IMR-90 (cell line): ENCODE measurements at regions not wholly inside any gene's neighbourhood (a gene's known extent, or its start where the extent isn't known, plus 50 kb on each side); places are given as distances from the start of the nearest gene placed in this dataset.
A peak's percentile ranks its signal among the peaks of the same experiment; 100 is the strongest.

Experiments used
- ATAC-seq: fragments of 200-7000 bp; cut with Tn5 transposase; 2 replicates; pipeline ENCODE4 v1.9.1; 2020; ENCODE audit warnings: low read depth, mild to moderate bottlenecking, moderate library complexity
- BruUV-seq: library from RNA; stranded (reverse); fragments of 400-500 nt; replicated peaks from 2 replicates; lab custom pipeline; 2021; lab: Mats Ljungman, UMichigan
- CTCF ChIA-PET: fragments of 300-600 bp; formaldehyde crosslinking; extraction: SDS; loops from one replicate; lab custom pipeline; 2021; ENCODE audit warnings: antibody characterized with exemption; lab: Yijun Ruan, JAX
- POLR2A ChIA-PET: fragments of 300-600 bp; sonication (Branson Sonifier 250); formaldehyde crosslinking; loops from one replicate; lab custom pipeline; 2022; ENCODE audit warnings: antibody characterized with exemption; ENCODE audit not compliant: unreplicated experiment; lab: Charles Lee
- DNase-seq: peaks from one replicate; pipeline ENCODE4 v3.0.0; 2013
- H2AFZ ChIP-seq: replicated peaks from 2 replicates; pipeline ENCODE3; 2013; ENCODE audit warnings: low read length, mild to moderate bottlenecking; ENCODE audit not compliant: poor library complexity
- H2AK5ac ChIP-seq: 2 replicates; pipeline ENCODE4 v1.6.1; 2013; ENCODE audit warnings: low read depth, low read length, inconsistent platforms
- H2AK9ac ChIP-seq: replicated peaks from 2 replicates; pipeline ENCODE3; 2013; ENCODE audit warnings: mild to moderate bottlenecking, low read depth, low read length, moderate library complexity; ENCODE audit not compliant: poor library complexity
- H2BK120ac ChIP-seq: 2 replicates; pipeline ENCODE4 v1.6.1; 2013; ENCODE audit warnings: low read depth, low read length, inconsistent platforms
- H2BK15ac ChIP-seq: 3 replicates; pipeline ENCODE4 v1.6.1; 2013; ENCODE audit warnings: low read depth, low read length, inconsistent platforms
- H2BK20ac ChIP-seq: 2 replicates; pipeline ENCODE4 v1.6.1; 2013; ENCODE audit warnings: low read depth, mild to moderate bottlenecking, inconsistent platforms, low read length, moderate library complexity
- H2BK5ac ChIP-seq: 2 replicates; pipeline ENCODE4 v1.6.1; 2013; ENCODE audit warnings: mild to moderate bottlenecking, low read depth, low read length, inconsistent platforms; ENCODE audit not compliant: poor library complexity, severe bottlenecking
- H3K14ac ChIP-seq: replicated peaks from 2 replicates; pipeline ENCODE4 v1.6.1; 2013; ENCODE audit warnings: low read depth, low read length, inconsistent platforms
- H3K18ac ChIP-seq: 2 replicates; pipeline ENCODE4 v1.6.1; 2013; ENCODE audit warnings: low read depth, low read length, control low read depth
- H3K23ac ChIP-seq: 2 replicates; pipeline ENCODE4 v1.6.1; 2013; ENCODE audit warnings: low read depth, low read length, inconsistent platforms
- H3K27ac ChIP-seq: 2 replicates; pipeline ENCODE4 v1.5.1; 2013; ENCODE audit warnings: mild to moderate bottlenecking, control low read depth, low read length; ENCODE audit not compliant: insufficient read depth
- H3K27me3 ChIP-seq: 2 replicates; pipeline ENCODE4 v1.6.1; 2013; ENCODE audit warnings: low read length; ENCODE audit not compliant: control insufficient read depth, insufficient read depth
- H3K36me3 ChIP-seq: 2 replicates; pipeline ENCODE4 v1.6.1; 2013; ENCODE audit warnings: low read length, mixed read lengths; ENCODE audit not compliant: control insufficient read depth, insufficient read depth
- H3K4ac ChIP-seq: 2 replicates; pipeline ENCODE4 v1.6.1; 2013; ENCODE audit warnings: low read depth, low read length, inconsistent platforms
- H3K4me1 ChIP-seq: 2 replicates; pipeline ENCODE4 v1.6.1; 2013; ENCODE audit warnings: low read length, mixed read lengths; ENCODE audit not compliant: control insufficient read depth, insufficient read depth
- H3K4me2 ChIP-seq: 2 replicates; pipeline ENCODE4 v1.6.1; 2013; ENCODE audit warnings: low read depth, mild to moderate bottlenecking, control low read depth, low read length, moderate library complexity
- H3K4me3 ChIP-seq: 2 replicates; pipeline ENCODE4 v1.5.1; 2013; ENCODE audit warnings: low read depth, mild to moderate bottlenecking, control low read depth, low read length, moderate library complexity; ENCODE audit not compliant: insufficient read depth
- H3K56ac ChIP-seq: 2 replicates; pipeline ENCODE4 v1.6.1; 2013; ENCODE audit warnings: low read length, inconsistent platforms; ENCODE audit not compliant: insufficient read depth; ENCODE audit errors: extremely low read depth
- H3K79me1 ChIP-seq, 2 experiments: 2 replicates each; pipeline ENCODE4 v1.6.1; 2013; ENCODE audit warnings: low read length in 2 of 2, inconsistent platforms in 1 of 2, low read depth in 1 of 2
- H3K9ac ChIP-seq: 2 replicates; pipeline ENCODE4 v1.6.1; 2013; ENCODE audit warnings: low read depth, low read length, control low read depth
- H3K9me1 ChIP-seq: 2 replicates; pipeline ENCODE4 v1.6.1; 2013; ENCODE audit warnings: low read length, inconsistent platforms; ENCODE audit not compliant: insufficient read depth
- H3K9me3 ChIP-seq: 2 replicates; pipeline ENCODE4 v1.6.1; 2013; ENCODE audit warnings: low read length; ENCODE audit not compliant: control insufficient read depth, insufficient read depth
- H4K20me1 ChIP-seq: 2 replicates; pipeline ENCODE4 v1.6.1; 2013; ENCODE audit warnings: low read length, inconsistent platforms; ENCODE audit not compliant: insufficient read depth
- H4K5ac ChIP-seq: 2 replicates; pipeline ENCODE4 v1.6.1; 2013; ENCODE audit warnings: mild to moderate bottlenecking, low read depth, low read length, control low read depth
- H4K8ac ChIP-seq, 2 experiments: 2 replicates each; pipeline ENCODE4 v1.6.1; 2013; ENCODE audit warnings: low read depth in 2 of 2, low read length in 2 of 2, control low read depth in 1 of 2, inconsistent platforms in 1 of 2
- H4K91ac ChIP-seq: 2 replicates; pipeline ENCODE4 v1.6.1; 2013; ENCODE audit warnings: low read depth, low read length, inconsistent platforms; ENCODE audit not compliant: insufficient read depth
- CEBPB ChIP-seq: IDR thresholded peaks from 2 replicates; pipeline ENCODE4 v1.6.1; 2012; ENCODE audit warnings: low read depth, low read length, improper control_type of control experiment
- RAD21 ChIP-seq: IDR thresholded peaks from 2 replicates; pipeline ENCODE4 v1.6.1; 2012; ENCODE audit warnings: low read length, improper control_type of control experiment
- RCOR1 ChIP-seq: IDR thresholded peaks from 2 replicates; pipeline ENCODE4 v1.6.1; 2012; ENCODE audit warnings: mild to moderate bottlenecking, low read length, improper control_type of control experiment; ENCODE audit not compliant: insufficient replicate concordance
- WGBS, 2 experiments: methylation state at CpG; one replicate each; pipeline versions ENCODE4 v1.1.5 to v1.1.7; 2013; ENCODE audit warnings: missing lambda C conversion rate in 2 of 2; ENCODE audit not compliant: insufficient read length in 1 of 2; ENCODE audit errors: extremely low coverage in 2 of 2; 5-methylcytosine and 5-hydroxymethylcytosine counted together
- dilution Hi-C: fragments of 300-500 bp; cut with HindIII; formaldehyde crosslinking; loops from one replicate; pipeline ENCODE4 v1.14.3; 2018; ENCODE audit warnings: low sequenced_read_pairs; ENCODE audit not compliant: unreplicated experiment
- in situ Hi-C: fragments of 300-500 bp; cut with MboI; formaldehyde crosslinking; loops from 3 replicates; pipeline ENCODE4 v1.14.3; 2019; ENCODE audit warnings: low sequenced_read_pairs, inconsistent platforms, mixed read lengths
- intact Hi-C: fragments of 100-400 bp; cut with micrococcal nuclease; formaldehyde crosslinking; loops from 2 replicates; pipeline ENCODE4 v1.10.0; 2022
- TF ChIP-seq, protein P1 (sequence below): fragments of 150-350 bp; IDR thresholded peaks from 2 replicates; pipeline ENCODE4 v1.6.1; 2017; ENCODE audit warnings: mild to moderate bottlenecking, antibody characterized with exemption, low read length, low read depth

DNA sequence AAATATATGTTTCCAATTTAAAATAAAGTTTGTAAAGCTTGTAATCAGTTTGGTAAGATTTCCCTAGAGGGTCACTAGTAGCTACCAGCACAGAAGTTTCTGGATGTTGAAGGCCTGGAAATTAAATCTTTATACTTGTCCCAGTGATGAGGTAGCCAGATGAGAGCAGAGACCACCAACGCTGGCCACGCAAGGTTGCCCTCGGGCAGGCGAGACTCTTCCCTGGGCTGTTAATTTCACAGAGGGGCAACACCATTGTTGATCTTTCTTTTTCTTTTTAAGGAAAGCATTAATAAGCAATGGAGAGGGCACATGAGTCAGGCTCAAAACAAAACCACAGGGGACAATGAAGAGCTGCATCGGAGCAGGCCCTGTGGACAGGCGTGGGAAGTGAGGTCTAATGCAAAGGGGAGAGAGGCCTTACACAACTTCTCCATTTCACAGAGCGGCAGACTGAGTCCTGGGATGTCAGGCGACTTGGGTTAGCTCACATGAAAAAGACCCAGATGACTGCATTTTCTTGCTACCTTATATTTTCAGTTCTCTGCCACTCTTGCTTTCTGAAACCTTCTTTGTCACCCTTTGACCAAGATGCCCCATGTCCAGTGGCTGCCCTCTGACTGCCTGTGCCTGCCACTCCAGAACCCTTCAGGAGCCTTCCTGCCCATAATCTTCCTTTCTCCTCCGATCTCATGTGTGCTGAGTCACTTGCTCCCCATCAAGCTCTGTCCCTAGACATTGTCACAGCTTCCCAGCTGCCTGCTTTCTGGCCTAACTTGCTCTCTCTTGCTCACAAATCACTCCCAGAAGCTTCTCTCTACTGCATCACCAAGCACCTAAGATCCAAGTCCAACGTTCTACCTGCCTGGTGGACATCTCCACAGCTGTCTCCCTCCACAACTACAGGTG, 107.7 kb upstream of the CDYL start:
- WGBS, 2 experiments = 88% methylated on average over 3 of the region's 10 CpGs; no CpG with 5 or more reads in 1 of the 2 experiments
- in situ Hi-C loops = no loop called here
- peak; percentile 45; the same call in 1 of the 2 replicates for ATAC-seq

More for the DNA sequence above, 107.7 kb upstream of the CDYL start:
- H3K4me3 ChIP-seq = no peak overlapping the region
- no peaks in the 10 kb centered on the region for H4K20me1 ChIP-seq
- peak overlapping the region; percentile 22 for H3K14ac ChIP-seq
- peak overlapping the region; percentile 37; the same call in 1 of the 2 replicates for H2BK20ac ChIP-seq
- H2BK5ac ChIP-seq = no peak overlapping the region
- peak overlapping the region; percentile 11; the same call in 1 of the 2 replicates for H2AK5ac ChIP-seq
- POLR2A ChIA-PET = no interaction called here
- peak overlapping the region; percentile 33 for H2AK9ac ChIP-seq
- no peak overlapping the region for H3K9ac ChIP-seq
- no TSS peak for BruUV-seq
- H3K4me2 ChIP-seq = no peak overlapping the region
- no peak for TF ChIP-seq CEBPB
- TF ChIP-seq RAD21 = no peak
- TF ChIP-seq, protein P1, sequence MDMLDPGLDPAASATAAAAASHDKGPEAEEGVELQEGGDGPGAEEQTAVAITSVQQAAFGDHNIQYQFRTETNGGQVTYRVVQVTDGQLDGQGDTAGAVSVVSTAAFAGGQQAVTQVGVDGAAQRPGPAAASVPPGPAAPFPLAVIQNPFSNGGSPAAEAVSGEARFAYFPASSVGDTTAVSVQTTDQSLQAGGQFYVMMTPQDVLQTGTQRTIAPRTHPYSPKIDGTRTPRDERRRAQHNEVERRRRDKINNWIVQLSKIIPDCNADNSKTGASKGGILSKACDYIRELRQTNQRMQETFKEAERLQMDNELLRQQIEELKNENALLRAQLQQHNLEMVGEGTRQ = no peak
- peak; percentile 43 for TF ChIP-seq RCOR1
- dilution Hi-C loops (no loop called here), intact Hi-C loops (no loop called here)
- H2BK15ac ChIP-seq = peak overlapping the region; percentile 2; the same call in 1 of the 3 replicates
- no peak overlapping the region for H3K56ac ChIP-seq
- H3K4me1 ChIP-seq = peaks cover 14% of the 10 kb centered on the region
- H3K9me1 ChIP-seq = peaks cover 20% of the 10 kb centered on the region
- no peaks in the 10 kb centered on the region; the same call in 1 of the 2 replicates for H3K27me3 ChIP-seq
- H3K18ac ChIP-seq = 0 out of 2 replicates have a peak overlapping the region, but pooled peaks have one; percentile 4
- CTCF ChIA-PET = interaction anchor here (0.5 kb wide), 1 partner anchor 33 kb away, joined by 3 read pairs; no protein-coding TSS in a partner anchor
- H4K5ac ChIP-seq = no peak overlapping the region
- H3K23ac ChIP-seq = peak overlapping the region; percentile 52; the same call in 1 of the 2 replicates
- H3K27ac ChIP-seq = no peak overlapping the region
- H3K4ac ChIP-seq = peak overlapping the region; percentile 66
- H3K9me3 ChIP-seq = no peaks in the 10 kb centered on the region
- peak overlapping the region in 1 of 2 experiments; percentile 5; a peak in 1 of 4 replicates for H4K8ac ChIP-seq
- H3K79me1 ChIP-seq = no peaks in the 10 kb centered on the region
- H2BK120ac ChIP-seq = peak overlapping the region; percentile 42; the same call in 1 of the 2 replicates
- no peaks in the 10 kb centered on the region for H3K36me3 ChIP-seq
- H4K91ac ChIP-seq = 0 out of 2 replicates have a peak overlapping the region, but pooled peaks have one; percentile 7
- H2AFZ ChIP-seq = peak overlapping the region; percentile 47
- peak; percentile 51 for DNase-seq
